ENCODE measurements at regions not wholly inside any gene's neighbourhood (a gene's known extent, or its start where the extent isn't known, plus 50 kb on each side); places are given as distances from the start of the nearest gene placed in this dataset.

GRCh38 chr5:106415541-106415940 is 1255.2 kb downstream of the EFNA5 start:
- Histone ChIP-seq H3K27me3 (ENCODE audit: insufficient read depth, low read length) (no peaks in the 10 kb centered on the region), H3K79me2 (ENCODE audit: insufficient read depth, low read length) (no peaks in the 10 kb centered on the region), H3K9me2 (ENCODE audit: insufficient read depth) (no peaks in the 10 kb centered on the region), H3K27ac (ENCODE audit: low read depth, low read length) (no peak overlapping the region), H3K4me3 (replicated peaks in 1 of 2; ENCODE audit: low read depth in 1 of 2, low read length in 2 of 2) (no peak overlapping the region), H4K20me1 (ENCODE audit: insufficient read depth) (no peaks in the 10 kb centered on the region), H3K9me3 (ENCODE audit: control insufficient read depth in 1 of 2, insufficient read depth in 1 of 2, low read depth in 1 of 2, low read length in 2 of 2) (no peaks in the 10 kb centered on the region), H3K4me2 (ENCODE audit: low read length) (no peak overlapping the region), H3K4me1 (ENCODE audit: control insufficient read depth in 1 of 2, insufficient read depth in 2 of 2, low read length in 2 of 2) (no peaks in the 10 kb centered on the region), H2AFZ (ENCODE audit: low read depth, low read length, poor library complexity, severe bottlenecking) (no peak overlapping the region), H3K9ac (ENCODE audit: low read length) (no peak overlapping the region), H3K36me3 (ENCODE audit: control insufficient read depth in 1 of 2, insufficient read depth in 2 of 2, low read length in 2 of 2) (no peaks in the 10 kb centered on the region)
- POLR2A ChIA-PET, result no interaction called here
- TF ChIP-seq ZNF274 (IDR thresholded peaks at IDR 0.05; ENCODE audit: low read depth, low read length), result no peak
- TF ChIP-seq ELF1 (IDR thresholded peaks at IDR 0.05; ENCODE audit: borderline replicate concordance, low read depth), result no peak
- ATAC-seq, result no peak
- RAD21 ChIA-PET (ENCODE audit: low non-redundant PET in 1 of 2, low total read pairs in 2 of 2, uncharacterized antibody in 2 of 2, unreplicated experiment in 2 of 2), result no interaction called here
- CTCF ChIA-PET, result no interaction called here
- BruUV-seq (replicated peaks), result no TSS peak
- intact Hi-C loops (cut with micrococcal nuclease), result no loop called here
- DNase-seq (ENCODE audit: low read depth, low spot score), result no peak

GRCh38 chr5:106414342-106414741 is 1256.4 kb downstream of the EFNA5 start:
- POLR2A ChIA-PET, result no interaction called here
- ATAC-seq, result no peak
- Histone ChIP-seq H3K9me3 (ENCODE audit: control insufficient read depth in 1 of 2, insufficient read depth in 1 of 2, low read depth in 1 of 2, low read length in 2 of 2) (no peaks in the 10 kb centered on the region), H3K4me2 (ENCODE audit: low read length) (no peak overlapping the region), H3K27me3 (ENCODE audit: insufficient read depth, low read length) (no peaks in the 10 kb centered on the region), H3K27ac (ENCODE audit: low read depth, low read length) (no peak overlapping the region), H3K4me3 (replicated peaks in 1 of 2; ENCODE audit: low read depth in 1 of 2, low read length in 2 of 2) (no peak overlapping the region), H3K9me2 (ENCODE audit: insufficient read depth) (no peaks in the 10 kb centered on the region), H2AFZ (ENCODE audit: low read depth, low read length, poor library complexity, severe bottlenecking) (no peak overlapping the region), H3K4me1 (ENCODE audit: control insufficient read depth in 1 of 2, insufficient read depth in 2 of 2, low read length in 2 of 2) (no peaks in the 10 kb centered on the region), H4K20me1 (ENCODE audit: insufficient read depth) (no peaks in the 10 kb centered on the region), H3K36me3 (ENCODE audit: control insufficient read depth in 1 of 2, insufficient read depth in 2 of 2, low read length in 2 of 2) (no peaks in the 10 kb centered on the region), H3K79me2 (ENCODE audit: insufficient read depth, low read length) (no peaks in the 10 kb centered on the region), H3K9ac (ENCODE audit: low read length) (no peak overlapping the region)
- intact Hi-C loops (cut with micrococcal nuclease), result no loop called here
- no peak for TF ChIP-seq FOSL1 (IDR thresholded peaks at IDR 0.05; ENCODE audit: low read depth)
- RAD21 ChIA-PET (ENCODE audit: low non-redundant PET in 1 of 2, low total read pairs in 2 of 2, uncharacterized antibody in 2 of 2, unreplicated experiment in 2 of 2), result no interaction called here
- BruUV-seq (replicated peaks), result no TSS peak
- no peak for DNase-seq (ENCODE audit: low read depth, low spot score)
- CTCF ChIA-PET, result no interaction called here

- Histone ChIP-seq H3K9me2 (ENCODE audit: insufficient read depth) (no peaks in the 10 kb centered on the region), H3K36me3 (ENCODE audit: control insufficient read depth in 1 of 2, insufficient read depth in 2 of 2, low read length in 2 of 2) (no peaks in the 10 kb centered on the region), H3K4me1 (ENCODE audit: control insufficient read depth in 1 of 2, insufficient read depth in 2 of 2, low read length in 2 of 2) (no peaks in the 10 kb centered on the region), H3K4me2 (ENCODE audit: low read length) (no peak overlapping the region), H4K20me1 (ENCODE audit: insufficient read depth) (no peaks in the 10 kb centered on the region), H3K9ac (ENCODE audit: low read length) (no peak overlapping the region), H2AFZ (ENCODE audit: low read depth, low read length, poor library complexity, severe bottlenecking) (no peak overlapping the region), H3K79me2 (ENCODE audit: insufficient read depth, low read length) (no peaks in the 10 kb centered on the region), H3K9me3 (ENCODE audit: control insufficient read depth in 1 of 2, insufficient read depth in 1 of 2, low read depth in 1 of 2, low read length in 2 of 2) (no peaks in the 10 kb centered on the region), H3K27ac (ENCODE audit: low read depth, low read length) (no peak overlapping the region), H3K27me3 (ENCODE audit: insufficient read depth, low read length) (no peaks in the 10 kb centered on the region), H3K4me3 (replicated peaks in 1 of 2; ENCODE audit: low read depth in 1 of 2, low read length in 2 of 2) (no peak overlapping the region)
- intact Hi-C loops (cut with micrococcal nuclease), result no loop called here
- ChIA-PET CTCF (no interaction called here), POLR2A (no interaction called here), RAD21 (ENCODE audit: low non-redundant PET in 1 of 2, low total read pairs in 2 of 2, uncharacterized antibody in 2 of 2, unreplicated experiment in 2 of 2) (no interaction called here)
- DNase-seq (ENCODE audit: low read depth, low spot score), result no peak
- no TSS peak for BruUV-seq (replicated peaks)
- no peak for ATAC-seq
- TF ChIP-seq SP1 (IDR thresholded peaks at IDR 0.05; ENCODE audit: low read depth), result no peak
- no peak for TF ChIP-seq SRF (IDR thresholded peaks at IDR 0.05; ENCODE audit: low read depth)
- no peak for TF ChIP-seq ZFX (IDR thresholded peaks at IDR 0.05)
- TF ChIP-seq ELF1 (IDR thresholded peaks at IDR 0.05; ENCODE audit: borderline replicate concordance, low read depth), result no peak
- TF ChIP-seq FOSL1 (IDR thresholded peaks at IDR 0.05; ENCODE audit: low read depth), result no peak
- TF ChIP-seq CTCF (IDR thresholded peaks at IDR 0.05 in 2 of 3, conservative IDR thresholded peaks at IDR 0.05 in 1 of 3; ENCODE audit: borderline replicate concordance in 1 of 3, insufficient read depth in 1 of 3, low read depth in 2 of 3, low read length in 2 of 3), result no peak
- TF ChIP-seq ZNF274 (IDR thresholded peaks at IDR 0.05; ENCODE audit: low read depth, low read length), result no peak
- TF ChIP-seq POLR2A (IDR thresholded peaks at IDR 0.05; ENCODE audit: borderline replicate concordance, extremely low read depth, insufficient read depth, insufficient read length), result no peak
- TF ChIP-seq EZH2phosphoT487 (IDR thresholded peaks at IDR 0.05; ENCODE audit: borderline replicate concordance), result no peak
- no peak for TF ChIP-seq CBX3 (IDR thresholded peaks at IDR 0.05; ENCODE audit: low read depth)
- no peak for TF ChIP-seq POLR2AphosphoS5 (IDR thresholded peaks at IDR 0.05; ENCODE audit: low read depth, low read length)
- TF ChIP-seq CEBPB (IDR thresholded peaks at IDR 0.05; ENCODE audit: low read depth), result no peak
Observed at GRCh38 chr5:106412606-106413005, 1258.1 kb downstream of the EFNA5 start.

All from HCT116 (cell line).